ENCODE measurements at regions not wholly inside any gene's neighbourhood (a gene's known extent, or its start where the extent isn't known, plus 50 kb on each side); places are given as distances from the start of the nearest gene placed in this dataset.

DNA sequence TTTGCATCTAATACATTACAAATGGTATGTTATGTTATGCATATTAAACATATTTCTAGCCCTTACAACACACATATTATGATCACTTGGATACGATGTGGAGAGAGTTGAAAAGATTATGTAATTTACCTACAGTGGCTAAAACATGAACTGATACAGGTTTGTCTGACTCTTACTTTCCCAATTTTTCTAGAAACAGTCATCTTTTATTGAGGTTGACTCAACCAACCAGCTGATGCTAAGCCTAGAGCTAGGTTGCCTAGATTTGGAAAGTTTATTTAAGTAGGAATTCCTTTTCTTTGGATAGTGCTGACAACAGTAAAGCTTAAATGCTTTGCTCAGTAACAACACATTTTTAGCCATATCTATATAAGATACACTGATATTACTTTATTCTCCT is 1215.1 kb downstream of the ADGRL3 start:
- no peak for DNase-seq

GRCh38 chr4:62414563-62414962 is 1214.4 kb downstream of the ADGRL3 start:
- DNase-seq = no peak

DNA sequence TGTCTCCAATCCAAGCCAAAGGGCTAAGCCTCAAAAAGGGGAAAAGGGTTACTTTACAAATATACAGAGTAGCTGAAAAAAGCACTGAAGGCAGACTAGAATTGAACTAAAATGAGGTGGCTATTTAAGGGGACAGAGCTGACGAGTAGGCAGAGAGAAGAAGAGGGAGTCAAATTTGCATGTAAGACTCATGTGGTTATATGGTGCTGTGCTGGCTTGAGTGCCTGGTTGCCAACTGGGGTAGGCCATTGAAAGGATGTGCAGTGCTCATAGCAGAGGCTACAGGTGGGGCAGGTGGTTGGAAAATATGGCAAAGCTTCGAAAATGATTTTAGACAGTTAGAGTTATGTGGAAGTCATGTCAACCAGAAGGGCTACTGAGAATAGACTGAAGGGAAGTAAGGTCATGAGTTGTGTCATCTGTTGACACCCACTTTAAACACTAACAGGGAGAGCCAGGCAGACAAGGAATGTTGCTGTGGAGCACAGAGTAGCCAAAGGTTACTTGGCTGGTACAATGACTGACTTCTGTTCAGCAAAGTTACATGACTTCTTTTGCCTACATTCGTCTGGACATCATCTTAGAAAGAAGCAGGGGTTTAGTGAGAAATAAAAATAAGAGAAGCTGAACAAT is 1210.4 kb downstream of the ADGRL3 start:
- DNase-seq = no peak

- no peak for DNase-seq
Measured at GRCh38 chr4:62408454-62408853, 1208.3 kb downstream of the ADGRL3 start.

GRCh38 chr4:62407534-62407933 is 1207.4 kb downstream of the ADGRL3 start:
- no peak for DNase-seq

GRCh38 chr4:62402088-62402806 is 1202.1 kb downstream of the ADGRL3 start:
- no peak for DNase-seq

- no peak for DNase-seq
Measured at GRCh38 chr4:62399242-62399641, 1199.1 kb downstream of the ADGRL3 start.

DNA sequence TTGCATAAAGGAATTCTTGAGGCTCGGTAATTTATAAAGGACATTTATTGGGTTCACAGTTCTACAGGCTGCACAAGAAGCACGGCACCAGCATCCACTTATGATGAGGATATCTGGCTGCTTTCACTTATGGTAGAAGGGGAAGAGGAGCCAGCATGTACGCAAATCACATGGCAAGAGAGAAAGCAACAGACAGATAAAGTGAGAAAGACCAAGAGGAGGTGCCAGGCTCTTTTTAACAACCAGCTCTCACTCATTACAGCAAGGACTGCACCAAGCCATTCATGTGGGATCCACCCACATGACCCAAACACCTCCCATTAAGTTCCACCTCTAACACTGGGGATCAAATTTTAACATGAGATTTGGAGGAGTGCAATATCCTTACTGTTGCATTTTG is 1198.2 kb downstream of the ADGRL3 start:
- no peak for DNase-seq

- DNase-seq = no peak
Measured at GRCh38 chr4:62394766-62395165, 1194.6 kb downstream of the ADGRL3 start.

DNA sequence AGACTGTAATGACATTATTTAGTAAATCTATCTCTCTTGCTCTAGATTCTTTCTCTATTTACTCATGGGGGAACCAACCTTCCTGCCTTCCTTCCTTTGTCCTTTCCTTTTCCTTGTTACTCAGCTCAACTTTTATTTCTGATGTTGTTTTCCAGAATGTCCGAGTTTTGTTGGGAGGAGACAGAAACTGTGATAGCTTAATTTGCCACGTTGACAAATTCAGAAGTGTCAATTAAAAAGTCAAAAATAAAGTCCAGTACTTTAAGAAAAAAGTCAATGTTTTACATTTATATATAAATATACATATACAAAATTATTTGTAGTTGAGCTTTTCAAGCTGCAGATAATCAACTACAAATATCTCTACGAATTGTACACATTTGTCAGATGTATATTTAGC is 1187.7 kb downstream of the ADGRL3 start:
- DNase-seq = no peak

DNA sequence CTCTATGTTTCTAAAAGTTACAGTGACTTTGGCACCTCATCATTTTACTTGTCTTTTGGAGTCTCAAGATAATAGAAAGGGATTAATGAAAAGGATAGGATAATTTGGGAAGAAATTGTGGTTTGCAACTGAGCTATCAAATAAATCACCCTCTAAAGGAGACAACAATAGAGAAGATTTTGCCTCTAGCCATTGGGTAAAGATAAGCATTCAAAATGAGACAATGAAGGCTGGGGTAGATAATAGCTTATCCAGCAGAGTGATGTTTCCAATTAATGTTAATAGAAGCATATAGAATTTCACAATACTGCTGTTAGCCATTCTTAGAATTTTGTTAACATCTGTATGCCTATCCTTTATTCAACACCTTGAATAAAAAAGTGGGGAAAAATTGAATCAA is 1177.6 kb downstream of the ADGRL3 start:
- no peak for DNase-seq

DNA sequence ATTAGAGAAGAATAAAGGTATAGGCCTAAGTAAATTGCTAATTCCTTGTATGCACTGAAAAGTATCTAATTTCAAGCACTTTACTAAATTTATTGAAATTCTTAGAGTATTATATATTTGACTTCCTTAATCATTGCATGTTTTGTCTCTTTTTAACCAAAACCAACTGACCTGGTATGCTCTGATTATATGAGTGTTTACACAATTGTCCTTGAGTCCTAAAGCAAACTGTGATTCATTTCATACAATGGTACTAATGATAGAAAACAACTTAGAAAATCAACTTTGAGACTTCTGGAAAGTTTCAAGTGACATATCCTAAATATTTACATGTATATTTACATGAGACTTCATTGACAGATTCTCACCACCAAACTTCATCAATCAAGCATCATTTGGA is 1177.1 kb downstream of the ADGRL3 start:
- no peak for DNase-seq

DNA sequence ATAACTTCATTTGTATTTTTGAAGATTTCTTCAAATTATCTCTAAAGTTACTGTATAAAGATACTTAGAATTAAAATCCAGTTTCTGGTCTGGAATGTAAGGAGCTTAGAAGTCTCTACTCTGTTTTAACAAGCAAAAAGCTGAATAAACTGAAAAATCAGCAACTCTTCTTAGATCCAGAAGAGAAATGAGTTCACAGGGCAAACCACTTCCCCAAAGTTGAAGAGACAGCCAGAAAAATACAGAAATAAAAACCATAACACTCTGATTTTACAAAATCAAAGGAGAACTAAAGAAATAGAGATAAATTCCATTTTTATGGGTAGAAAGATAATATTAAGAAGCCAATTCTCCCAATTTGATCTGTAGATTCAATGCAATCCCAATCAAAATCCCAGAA is 1166.8 kb downstream of the ADGRL3 start:
- DNase-seq = no peak

GRCh38 chr4:62360156-62360545 is 1160.0 kb downstream of the ADGRL3 start:
- DNase-seq = no peak

- DNase-seq = no peak
Measured at GRCh38 chr4:62359441-62360155, 1159.5 kb downstream of the ADGRL3 start.

GRCh38 chr4:62344915-62345314 is 1144.8 kb downstream of the ADGRL3 start:
- no peak for DNase-seq

DNA sequence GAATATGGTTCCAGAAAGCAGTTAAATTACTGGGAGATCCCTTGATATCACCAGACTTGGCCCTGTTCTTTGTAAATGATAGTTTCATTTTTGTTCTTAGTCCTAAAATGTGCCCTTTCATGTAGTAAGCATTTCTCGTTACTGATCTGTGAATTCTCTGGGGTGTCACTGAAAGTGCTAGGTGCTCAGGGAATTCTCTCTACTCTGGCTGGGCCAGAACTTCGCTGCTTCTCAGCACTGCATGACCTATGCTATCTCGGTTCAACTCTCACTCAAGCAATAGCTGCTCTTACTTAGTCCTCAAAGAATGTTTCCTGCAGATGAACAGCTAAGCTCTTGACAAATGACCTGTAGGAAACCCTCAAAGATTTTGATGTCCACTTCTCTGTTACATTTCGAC is 1144.3 kb downstream of the ADGRL3 start:
- no peak for DNase-seq

- DNase-seq = no peak
Measured at GRCh38 chr4:62342346-62342745, 1142.2 kb downstream of the ADGRL3 start.

DNA sequence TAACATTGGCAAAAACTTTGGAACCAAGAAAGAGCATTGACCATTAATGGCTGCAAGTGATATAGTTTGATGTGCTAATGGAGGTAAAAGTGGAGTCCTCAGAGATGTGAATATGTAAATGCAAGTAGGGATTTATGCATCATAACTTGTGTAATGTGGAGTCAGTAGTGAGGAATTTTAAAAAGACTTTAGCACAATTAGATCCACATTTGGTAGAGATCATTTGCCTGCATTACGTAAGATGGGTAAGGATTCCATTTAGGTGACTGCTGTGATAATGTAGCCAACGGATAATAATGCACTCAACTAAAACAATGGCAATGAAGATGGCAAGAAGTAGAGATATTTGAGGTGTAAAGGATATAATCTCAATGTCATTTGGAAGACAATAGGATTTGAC is 1128.4 kb downstream of the ADGRL3 start:
- no peak for DNase-seq

- no peak for DNase-seq
Measured at GRCh38 chr4:62327612-62328297, 1127.6 kb downstream of the ADGRL3 start.

DNA sequence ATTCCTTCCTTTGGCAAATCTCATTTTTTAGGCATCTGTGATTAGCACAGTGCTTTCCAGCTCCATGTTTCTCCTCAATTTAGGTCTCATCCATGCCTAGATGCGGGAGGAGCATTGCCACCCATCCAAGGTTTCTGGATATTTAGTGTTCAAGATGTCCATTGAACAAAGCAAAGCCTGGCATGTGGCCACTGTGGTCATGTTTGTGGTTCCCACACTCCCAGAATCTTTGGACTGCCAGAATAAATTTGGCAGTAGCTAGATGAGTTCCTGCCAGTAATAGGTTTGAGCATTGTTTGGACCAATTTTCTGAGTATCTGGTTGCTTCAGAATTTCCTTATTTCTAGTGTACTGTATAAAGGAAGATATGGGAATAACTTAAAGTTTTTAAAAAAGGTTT is 1124.1 kb downstream of the ADGRL3 start:
- no peak for DNase-seq

DNA sequence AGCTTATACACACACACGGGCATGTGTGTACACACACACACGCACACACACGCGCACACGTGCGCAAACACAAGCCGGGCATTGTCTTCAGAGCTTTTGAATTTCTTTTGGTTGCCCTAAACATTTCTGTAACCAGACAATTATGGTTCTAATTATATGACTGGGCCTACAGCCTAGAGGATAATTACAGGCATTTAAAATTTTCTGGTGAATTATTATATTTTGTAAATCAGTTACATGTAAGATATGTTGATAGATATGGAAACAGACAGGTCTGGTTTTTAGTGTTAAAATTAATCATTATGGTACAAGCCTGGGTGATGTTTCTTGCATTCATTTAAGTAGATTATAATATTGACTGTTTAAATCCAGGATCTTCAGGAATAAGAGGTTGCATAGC is 1120.5 kb downstream of the ADGRL3 start:
- no peak for DNase-seq

- no peak for DNase-seq
Measured at GRCh38 chr4:62302710-62303109, 1102.6 kb downstream of the ADGRL3 start.

DNA sequence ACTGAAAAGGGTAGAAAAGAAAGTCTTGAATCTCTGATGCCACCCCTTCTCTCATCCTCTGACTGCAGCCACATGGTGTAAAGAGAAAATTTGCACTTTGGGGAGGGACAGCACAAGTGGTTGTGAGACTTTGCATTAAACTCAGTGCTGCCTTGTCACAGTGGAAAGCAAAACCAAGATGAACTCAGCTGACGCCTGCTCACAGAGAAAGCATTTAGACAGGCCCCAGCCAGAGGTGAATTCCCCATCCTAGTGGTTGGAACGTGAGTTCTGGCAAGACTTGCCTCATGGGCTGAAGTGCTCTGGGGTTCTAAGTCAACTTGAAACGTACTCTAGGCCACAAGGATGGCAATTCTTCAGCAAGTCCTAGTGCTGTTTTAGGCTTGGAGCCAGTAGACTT is 1101.4 kb downstream of the ADGRL3 start:
- no peak for DNase-seq

Measured in NCI-H1436 (cell line).